ENCODE measurements at regions not wholly inside any gene's neighbourhood (a gene's known extent, or its start where the extent isn't known, plus 50 kb on each side); places are given as distances from the start of the nearest gene placed in this dataset.

GRCh38 chr9:27770541-27770940 lies 197.3 kb upstream of the C9orf72 start:
- H3K36me3 ChIP-seq (ENCODE audit: control insufficient read depth in 2 of 4, insufficient read depth in 4 of 4, low read length in 3 of 4) = no peaks in the 10 kb centered on the region
- no peak overlapping the region for H3K56ac ChIP-seq (replicated peaks; ENCODE audit: insufficient read length, low read depth, low read length)
- H3K23me2 ChIP-seq (ENCODE audit: low read depth, low read length) = no peaks in the 10 kb centered on the region
- no peak overlapping the region for H3K4me2 ChIP-seq (ENCODE audit: insufficient read depth in 1 of 2, low read depth in 2 of 2, low read length in 2 of 2)
- DNase-seq (ENCODE audit: low read depth in 1 of 2, low spot score in 2 of 2) (no peak), FAIRE-seq (no peak)
- H3K79me1 ChIP-seq (ENCODE audit: low read depth, low read length) = no peaks in the 10 kb centered on the region
- H3K9ac ChIP-seq (replicated peaks in 1 of 4; ENCODE audit: extremely low read depth in 1 of 4, low read depth in 3 of 4, low read length in 3 of 4) = no peak overlapping the region
- 0 out of 2 replicates have a peak overlapping the region, but pooled peaks have one; percentile 16 for H2BK5ac ChIP-seq (ENCODE audit: low read depth, low read length)
- ChIA-PET POLR2A (ENCODE audit: partially characterized antibody) (interaction anchor here (0.6 kb wide), 1 partner anchor 1742 kb away, joined by 3 read pairs; no protein-coding TSS in a partner anchor), CTCF (ENCODE audit: partially characterized antibody) (interaction anchor here (0.6 kb wide), 1 partner anchor 238 kb away, joined by 3 read pairs; no protein-coding TSS in a partner anchor)
- no peak overlapping the region for H3K23ac ChIP-seq (ENCODE audit: insufficient read length)
- 74% methylated on average over 5 of the region's 5 CpGs; no CpG with 5 or more reads in 1 of the 2 experiments for WGBS, 2 experiments (ENCODE audit: extremely low coverage in 1 of 2, insufficient coverage in 1 of 2, insufficient read length in 1 of 2, insufficient replicate concordance in 2 of 2, low coverage in 1 of 2, low lambda C conversion rate in 2 of 2, missing lambda C conversion rate in 1 of 2)
- H4K91ac ChIP-seq (replicated peaks; ENCODE audit: insufficient read length, low read length) = no peak overlapping the region
- H2AK5ac ChIP-seq (ENCODE audit: low read depth, low read length) = no peak overlapping the region
- peak overlapping the region; percentile 44; the same call in 1 of the 2 replicates for H2BK20ac ChIP-seq (ENCODE audit: low read length)
- H4K5ac ChIP-seq (ENCODE audit: insufficient read length, low read depth, low read length) = no peak overlapping the region
- no peak overlapping the region for H4K8ac ChIP-seq (ENCODE audit: extremely low read depth, insufficient read depth, low read length)
- H2AFZ ChIP-seq (ENCODE audit: low read length) = no peak overlapping the region
- H3K27ac ChIP-seq (ENCODE audit: low read depth, low read length) = no peak overlapping the region
- H2BK15ac ChIP-seq (ENCODE audit: low read length) = no peak overlapping the region
- no peaks in the 10 kb centered on the region for H3K9me3 ChIP-seq (ENCODE audit: insufficient read depth in 2 of 2, low read depth in 1 of 2, low read length in 1 of 2)
- H4K20me1 ChIP-seq (replicated peaks in 1 of 2; ENCODE audit: control insufficient read depth in 1 of 2, insufficient read depth in 2 of 2, low read length in 2 of 2) = no peaks in the 10 kb centered on the region
- no peak overlapping the region for H3K4me3 ChIP-seq (ENCODE audit: extremely low read depth in 1 of 4, insufficient read depth in 2 of 4, low read depth in 3 of 4, low read length in 4 of 4)
- no peaks in the 10 kb centered on the region for H3K79me2 ChIP-seq (ENCODE audit: control insufficient read depth in 1 of 2, insufficient read depth in 2 of 2, low read length in 2 of 2)
- H3K4ac ChIP-seq (replicated peaks; ENCODE audit: insufficient read length, low read depth, low read length) = no peak overlapping the region
- H2BK12ac ChIP-seq (ENCODE audit: low read depth, low read length) = peak overlapping the region; percentile 55; the same call in 1 of the 2 replicates
- no peak overlapping the region for H3K14ac ChIP-seq (ENCODE audit: insufficient read length)
- no peak overlapping the region for H2BK120ac ChIP-seq (replicated peaks; ENCODE audit: low read depth, low read length)
- no peaks in the 10 kb centered on the region for H3K27me3 ChIP-seq (replicated peaks in 1 of 4; ENCODE audit: control insufficient read depth in 3 of 4, extremely low read depth in 1 of 4, insufficient read depth in 3 of 4, low read length in 3 of 4)
- H3K4me1 ChIP-seq (replicated peaks in 1 of 4; ENCODE audit: control insufficient read depth in 3 of 4, insufficient read depth in 4 of 4, low read length in 3 of 4) = peaks cover 0 to 14% (median 12%) of the 10 kb centered on the region in 4 experiments; a peak in 4 of 7 replicates
- H3K18ac ChIP-seq (ENCODE audit: extremely low read depth, low read length) = no peak overlapping the region
- TF ChIP-seq ATF3 (IDR thresholded peaks at IDR 0.05; ENCODE audit: insufficient read depth, low read depth, low read length) (no peak), RXRA (IDR thresholded peaks at IDR 0.05; ENCODE audit: insufficient read depth, low read depth, low read length) (no peak), SP1 (IDR thresholded peaks at IDR 0.05; ENCODE audit: low read depth, low read length) (no peak), NRF1 (IDR thresholded peaks at IDR 0.05; ENCODE audit: low read depth, low read length) (no peak), HDAC2 (IDR thresholded peaks at IDR 0.05; ENCODE audit: borderline replicate concordance in 1 of 2, low read depth in 2 of 2, low read length in 2 of 2) (no peak), PHF8 (conservative IDR thresholded peaks at IDR 0.05; ENCODE audit: low read depth, low read length) (no peak), TEAD4 (IDR thresholded peaks at IDR 0.05; ENCODE audit: low read depth, low read length) (no peak)
